Activated CD8-positive, alpha-beta memory T cell treated with anti-CD3 and anti-CD28 coated beads for 36 hours (primary cell): ENCODE measurements at regions not wholly inside any gene's neighbourhood (a gene's known extent, or its start where the extent isn't known, plus 50 kb on each side); places are given as distances from the start of the nearest gene placed in this dataset.
"Not testable (repeated sequence)": the region's sequence is repeated elsewhere in the genome, so short reads cannot be mapped to it uniquely, and the experiment has no call there.

ENCODE experiments used
- CTCF ChIA-PET: fragments of 350-600 bp; sonication (Branson Sonifier 250); formaldehyde crosslinking; loops from one replicate; lab custom pipeline; 2021; ENCODE audit warnings: antibody characterized with exemption; lab: Charles Lee
- POLR2A ChIA-PET: fragments of 350-600 bp; sonication (Branson Sonifier 250); formaldehyde crosslinking; loops from one replicate; lab custom pipeline; 2021; ENCODE audit warnings: antibody characterized with exemption; lab: Charles Lee

GRCh38 chr4:81814987-81815541 is 343.4 kb upstream of the RASGEF1B start:
- CTCF ChIA-PET, result no interaction called here
- POLR2A ChIA-PET, result no interaction called here

GRCh38 chr4:81811562-81812293 is 340.0 kb upstream of the RASGEF1B start:
- ChIA-PET CTCF (no interaction called here), POLR2A (no interaction called here)

- ChIA-PET CTCF (no interaction called here), POLR2A (no interaction called here)
These were observed 336.4 kb upstream of the RASGEF1B start for GRCh38 chr4:81808011-81808672.

- POLR2A ChIA-PET, result no interaction called here
- CTCF ChIA-PET, result no interaction called here
These were observed 335.7 kb upstream of the RASGEF1B start for GRCh38 chr4:81807386-81807785.

GRCh38 chr4:81806485-81806884 is 334.8 kb upstream of the RASGEF1B start:
- ChIA-PET POLR2A (no interaction called here), CTCF (no interaction called here)

- ChIA-PET CTCF (no interaction called here), POLR2A (interaction anchor here (0.5 kb wide), 1 partner anchor 352 kb away, joined by 5 read pairs; no protein-coding TSS in a partner anchor)
These were observed 333.1 kb upstream of the RASGEF1B start for GRCh38 chr4:81804849-81805248.

GRCh38 chr4:81802285-81802846 is 330.7 kb upstream of the RASGEF1B start:
- ChIA-PET CTCF (no interaction called here), POLR2A (no interaction called here)

- ChIA-PET CTCF (no interaction called here), POLR2A (no interaction called here)
These were observed 327.7 kb upstream of the RASGEF1B start for GRCh38 chr4:81799371-81799770.

GRCh38 chr4:81796790-81797528 is 325.3 kb upstream of the RASGEF1B start:
- POLR2A ChIA-PET, result no interaction called here

GRCh38 chr4:81792521-81792920 is 320.8 kb upstream of the RASGEF1B start:
- CTCF ChIA-PET, result no interaction called here
- POLR2A ChIA-PET, result no interaction called here

More at GRCh38 chr4:81796790-81797528, 325.3 kb upstream of the RASGEF1B start:
- CTCF ChIA-PET, result no interaction called here

GRCh38 chr4:81790477-81790876 is 318.8 kb upstream of the RASGEF1B start:
- ChIA-PET POLR2A (no interaction called here), CTCF (no interaction called here)

GRCh38 chr4:81789741-81790399 is 318.2 kb upstream of the RASGEF1B start:
- ChIA-PET CTCF (no interaction called here), POLR2A (no interaction called here)

- POLR2A ChIA-PET, result no interaction called here
- CTCF ChIA-PET, result no interaction called here
These were observed 317.5 kb upstream of the RASGEF1B start for GRCh38 chr4:81789158-81789557.

- CTCF ChIA-PET, result interaction anchor here (0.6 kb wide), 1 partner anchor 222 kb away, joined by 4 read pairs; no protein-coding TSS in a partner anchor
- POLR2A ChIA-PET, result no interaction called here
These were observed 315.1 kb upstream of the RASGEF1B start for GRCh38 chr4:81786766-81787165.

GRCh38 chr4:81786063-81786763 is 314.5 kb upstream of the RASGEF1B start:
- POLR2A ChIA-PET, result no interaction called here
- CTCF ChIA-PET, result no interaction called here

- CTCF ChIA-PET, result no interaction called here
- POLR2A ChIA-PET, result no interaction called here
These were observed 313.6 kb upstream of the RASGEF1B start for GRCh38 chr4:81785338-81785737.

GRCh38 chr4:81783558-81783957 is 311.9 kb upstream of the RASGEF1B start:
- ChIA-PET POLR2A (no interaction called here), CTCF (no interaction called here)

- CTCF ChIA-PET, result no interaction called here
- POLR2A ChIA-PET, result no interaction called here
These were observed 310.1 kb upstream of the RASGEF1B start for GRCh38 chr4:81781799-81782198.

- CTCF ChIA-PET, POLR2A ChIA-PET: not testable (repeated sequence)
These were observed 306.0 kb upstream of the RASGEF1B start for GRCh38 chr4:81777718-81778117.
